Smooth muscle cell (in vitro differentiated cells): ENCODE measurements at regions not wholly inside any gene's neighbourhood (a gene's known extent, or its start where the extent isn't known, plus 50 kb on each side); places are given as distances from the start of the nearest gene placed in this dataset.

Source experiments
- DNase-seq: peaks from one replicate; lab custom pipeline; 2025; ENCODE audit not compliant: unreplicated experiment; lab: John Stamatoyannopoulos, UW
- H2AFZ ChIP-seq: fragments of 200-600 bp; sonication (generic); 2 replicates; pipeline ENCODE4 v1.6.0; 2016; ENCODE audit warnings: antibody characterized with exemption, low read depth, mild to moderate bottlenecking
- H3F3A ChIP-seq: fragments of 200-600 bp; sonication (generic); 2 replicates; pipeline ENCODE4 v1.6.0; 2017; ENCODE audit warnings: antibody characterized with exemption, low read depth
- H3K27ac ChIP-seq: fragments of 200-600 bp; sonication (generic); 2 replicates; pipeline ENCODE4 v1.5.1; 2016; ENCODE audit warnings: low read depth, mild to moderate bottlenecking
- H3K27me3 ChIP-seq: fragments of 200-600 bp; sonication (generic); 2 replicates; pipeline ENCODE4 v1.6.1; 2016; ENCODE audit warnings: low read depth, mild to moderate bottlenecking
- H3K36me3 ChIP-seq: fragments of 200-600 bp; sonication (generic); 2 replicates; pipeline ENCODE4 v1.5.1; 2016; ENCODE audit warnings: low read depth
- H3K4me1 ChIP-seq: fragments of 200-600 bp; sonication (generic); 2 replicates; pipeline ENCODE4 v1.5.1; 2016; ENCODE audit warnings: low read depth
- H3K4me2 ChIP-seq: fragments of 200-600 bp; sonication (generic); 2 replicates; pipeline ENCODE4 v1.6.0; 2016; ENCODE audit warnings: mild to moderate bottlenecking
- H3K4me3 ChIP-seq: fragments of 200-600 bp; sonication (generic); 2 replicates; pipeline ENCODE4 v1.5.1; 2016; ENCODE audit warnings: mild to moderate bottlenecking
- H3K79me2 ChIP-seq: fragments of 200-600 bp; sonication (generic); 2 replicates; pipeline ENCODE4 v1.6.0; 2016; ENCODE audit warnings: low read depth, mild to moderate bottlenecking
- H3K9ac ChIP-seq: fragments of 200-600 bp; sonication (generic); 2 replicates; pipeline ENCODE4 v1.6.0; 2016; ENCODE audit warnings: low read depth
- H3K9me3 ChIP-seq: fragments of 200-600 bp; sonication (generic); replicated peaks from 2 replicates; pipeline ENCODE4 v1.5.1; 2016; ENCODE audit warnings: low read depth
- H4K20me1 ChIP-seq: fragments of 200-600 bp; sonication (generic); 2 replicates; pipeline ENCODE4 v1.6.0; 2016; ENCODE audit warnings: low read depth
- CTCF ChIP-seq: fragments of 200-600 bp; sonication (generic); IDR thresholded peaks from 2 replicates; pipeline ENCODE4 v1.5.1; 2017; ENCODE audit warnings: borderline replicate concordance, mild to moderate bottlenecking, antibody characterized with exemption; ENCODE audit not compliant: insufficient read depth, poor library complexity, severe bottlenecking

- no peak overlapping the region for H3K9ac ChIP-seq
- H3K27ac ChIP-seq: no peak overlapping the region
- no peak for TF ChIP-seq CTCF
- H3K4me2 ChIP-seq: no peak overlapping the region
- H3K79me2 ChIP-seq: no peaks in the 10 kb centered on the region
- H3K9me3 ChIP-seq: no peaks in the 10 kb centered on the region
- no peak overlapping the region for H2AFZ ChIP-seq
- no peaks in the 10 kb centered on the region for H3K4me1 ChIP-seq
- no peaks in the 10 kb centered on the region for H3F3A ChIP-seq
- no peaks in the 10 kb centered on the region for H4K20me1 ChIP-seq
- no peak for DNase-seq
- H3K27me3 ChIP-seq: no peaks in the 10 kb centered on the region
- no peak overlapping the region for H3K4me3 ChIP-seq
- H3K36me3 ChIP-seq: no peaks in the 10 kb centered on the region
These were observed 57.9 kb upstream of the IL15 start for GRCh38 chr4:141578451-141578850.

- Histone ChIP-seq H3K27ac (no peak overlapping the region), H3K27me3 (no peaks in the 10 kb centered on the region), H3K9me3 (no peaks in the 10 kb centered on the region), H3K4me3 (no peak overlapping the region), H4K20me1 (no peaks in the 10 kb centered on the region), H2AFZ (no peak overlapping the region), H3K4me1 (no peaks in the 10 kb centered on the region), H3K4me2 (no peak overlapping the region), H3K79me2 (no peaks in the 10 kb centered on the region), H3K36me3 (no peaks in the 10 kb centered on the region), H3K9ac (no peak overlapping the region), H3F3A (no peaks in the 10 kb centered on the region)
- no peak for TF ChIP-seq CTCF
- DNase-seq: no peak
These were observed 55.9 kb upstream of the IL15 start for GRCh38 chr4:141580523-141580922.
